Fibroblast of pulmonary artery (primary cell): ENCODE measurements at regions not wholly inside any gene's neighbourhood (a gene's known extent, or its start where the extent isn't known, plus 50 kb on each side); places are given as distances from the start of the nearest gene placed in this dataset.
"Not testable (repeated sequence)": the region's sequence is repeated elsewhere in the genome, so short reads cannot be mapped to it uniquely, and the experiment has no call there.

ENCODE experiments used
- DNase-seq: peaks from one replicate; pipeline ENCODE4 v3.0.0-alpha.2; 2010; ENCODE audit warnings: low read depth
- H3K4me3 ChIP-seq: replicated peaks from 2 replicates; pipeline ENCODE4 v1.5.1; 2011; ENCODE audit warnings: low read depth, mild to moderate bottlenecking, control low read depth, low read length, moderate library complexity
- CTCF ChIP-seq: IDR thresholded peaks from 2 replicates; pipeline ENCODE4 v1.5.1; 2011; ENCODE audit warnings: mild to moderate bottlenecking, control low read depth, low read length, inconsistent platforms; ENCODE audit errors: missing control alignments

GRCh38 chr9:24071716-24072115 is 245.7 kb upstream of the ELAVL2 start:
- no peak for TF ChIP-seq CTCF
- no peak for DNase-seq

GRCh38 chr9:24071091-24071490 is 245.1 kb upstream of the ELAVL2 start:
- DNase-seq = no peak
- TF ChIP-seq CTCF = no peak
- H3K4me3 ChIP-seq = no peak overlapping the region

More at GRCh38 chr9:24071716-24072115, 245.7 kb upstream of the ELAVL2 start:
- H3K4me3 ChIP-seq = no peak overlapping the region

GRCh38 chr9:24067107-24067506 is 241.1 kb upstream of the ELAVL2 start:
- DNase-seq = not testable (repeated sequence)

GRCh38 chr9:24059651-24060050 is 233.6 kb upstream of the ELAVL2 start:
- no peak overlapping the region for H3K4me3 ChIP-seq
- TF ChIP-seq CTCF = no peak
- no peak for DNase-seq

More at GRCh38 chr9:24067107-24067506, 241.1 kb upstream of the ELAVL2 start:
- not testable (repeated sequence) for H3K4me3 ChIP-seq

- no peak for TF ChIP-seq CTCF
- no peak overlapping the region for H3K4me3 ChIP-seq
- DNase-seq = no peak
Observed at GRCh38 chr9:24051587-24051986, 225.5 kb upstream of the ELAVL2 start.

- H3K4me3 ChIP-seq, DNase-seq: not testable (repeated sequence)
Observed at GRCh38 chr9:24050239-24050638, 224.2 kb upstream of the ELAVL2 start.

- TF ChIP-seq CTCF = no peak
- no peak for DNase-seq
Observed at GRCh38 chr9:24045150-24045549, 219.1 kb upstream of the ELAVL2 start.

GRCh38 chr9:24044576-24044975 is 218.5 kb upstream of the ELAVL2 start:
- no peak for DNase-seq
- TF ChIP-seq CTCF = no peak
- H3K4me3 ChIP-seq = no peak overlapping the region

More at GRCh38 chr9:24045150-24045549, 219.1 kb upstream of the ELAVL2 start:
- no peak overlapping the region for H3K4me3 ChIP-seq
